Stimulated activated CD8-positive, alpha-beta memory T cell treated with anti-CD3 and anti-CD28 coated beads, Interleukin-4, amount 100 ng/mL, for 24 hours (primary cell): ENCODE measurements at regions not wholly inside any gene's neighbourhood (a gene's known extent, or its start where the extent isn't known, plus 50 kb on each side); places are given as distances from the start of the nearest gene placed in this dataset.

Experiments
- DNase-seq: peaks from one replicate; pipeline ENCODE4 v3.0.0-alpha.2; 2020; ENCODE audit warnings: low read depth

GRCh38 chr4:179441596-179441995, 1999.4 kb upstream of the AGA start:
- DNase-seq, result no peak

DNA sequence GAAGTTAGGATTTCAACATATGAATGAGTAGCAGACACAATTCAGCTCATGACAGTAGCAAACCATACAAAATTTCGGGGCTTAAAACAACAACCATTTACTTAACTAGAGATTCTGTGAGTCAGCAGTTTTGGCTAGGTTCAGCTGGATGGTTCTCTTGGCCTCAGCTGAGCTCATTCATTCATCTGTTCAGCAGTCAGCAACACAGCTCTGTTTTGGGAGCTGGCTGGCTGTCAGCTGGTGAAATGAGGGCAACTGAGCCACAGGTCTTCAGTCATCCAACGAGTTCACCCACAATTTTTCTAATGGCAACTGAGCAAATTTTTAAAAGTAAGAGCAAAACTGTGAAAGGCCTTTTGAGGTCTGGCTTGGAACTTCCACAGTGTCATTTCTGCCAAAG, 2005.1 kb upstream of the AGA start:
- no peak for DNase-seq

GRCh38 chr4:179465131-179465797, 2023.0 kb upstream of the AGA start:
- no peak for DNase-seq

DNA sequence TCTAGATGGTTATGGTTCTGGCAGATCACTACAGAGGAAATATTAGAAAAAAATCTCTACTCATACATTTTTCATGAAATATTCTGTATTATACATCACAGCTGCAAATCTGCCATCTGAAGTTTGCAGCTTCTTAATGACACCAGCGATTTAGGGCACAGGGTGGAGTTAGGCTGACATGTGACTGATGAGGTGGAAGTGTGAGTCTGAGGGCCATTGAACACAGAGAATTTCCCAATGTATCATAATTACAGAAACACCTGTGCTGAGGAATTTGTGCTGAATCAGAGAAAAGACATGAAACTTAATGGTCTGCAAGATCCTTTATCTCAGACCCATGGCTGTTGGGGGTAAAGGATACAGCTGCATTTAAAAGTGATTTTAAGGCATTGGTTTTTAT, 2025.6 kb upstream of the AGA start:
- no peak for DNase-seq

DNA sequence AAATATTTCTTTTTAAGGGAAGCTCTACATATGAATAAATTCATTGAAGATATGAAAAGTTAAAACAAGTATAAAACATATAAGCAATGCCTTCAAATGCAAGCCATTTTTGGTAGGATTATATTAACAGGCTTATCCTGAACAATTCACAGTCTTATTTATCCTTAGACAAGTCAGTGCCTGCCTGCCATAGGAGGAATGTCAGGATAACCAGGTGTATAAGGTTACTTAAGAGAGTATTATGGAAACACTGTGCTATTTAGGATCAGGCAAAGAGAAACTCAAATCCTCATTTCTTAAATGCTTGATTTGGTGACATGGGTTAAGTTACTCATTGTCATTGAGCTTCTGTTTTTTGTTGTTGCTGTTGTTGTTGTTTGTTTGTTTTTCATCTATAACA, 2029.9 kb upstream of the AGA start:
- no peak for DNase-seq

- DNase-seq, result no peak
Measured at GRCh38 chr4:179478608-179479007, 2036.4 kb upstream of the AGA start.

GRCh38 chr4:179485781-179486180, 2043.5 kb upstream of the AGA start:
- DNase-seq, result no peak

- DNase-seq, result no peak
Measured at GRCh38 chr4:179486570-179487335, 2044.5 kb upstream of the AGA start.

GRCh38 chr4:179492260-179493080, 2050.2 kb upstream of the AGA start:
- no peak for DNase-seq

- no peak for DNase-seq
Measured at GRCh38 chr4:179503976-179504375, 2061.7 kb upstream of the AGA start.

- no peak for DNase-seq
Measured at GRCh38 chr4:179509489-179509888, 2067.3 kb upstream of the AGA start.

DNA sequence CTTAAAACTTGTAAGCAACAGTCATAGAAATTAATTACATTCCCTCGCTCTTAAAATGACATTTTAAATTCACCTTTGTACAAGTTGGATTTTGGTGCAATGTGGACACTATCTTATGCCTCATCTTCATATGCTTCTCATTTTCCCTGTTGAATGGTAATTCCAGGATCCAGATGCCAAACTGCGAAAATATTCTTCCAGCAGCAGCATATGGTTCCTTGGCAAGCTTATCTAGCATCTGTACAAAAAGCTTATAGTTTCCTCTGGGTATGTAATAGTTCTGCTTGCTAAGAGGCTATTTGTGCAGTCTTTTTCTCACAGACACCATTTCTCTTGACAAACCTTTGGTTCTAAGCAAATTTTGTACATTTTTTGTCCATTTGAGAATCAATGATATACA, 2079.7 kb upstream of the AGA start:
- no peak for DNase-seq

GRCh38 chr4:179530958-179531357, 2088.7 kb upstream of the AGA start:
- DNase-seq, result no peak

GRCh38 chr4:179536694-179537093, 2094.5 kb upstream of the AGA start:
- DNase-seq, result no peak

GRCh38 chr4:179539641-179540040, 2097.4 kb upstream of the AGA start:
- DNase-seq, result no peak

DNA sequence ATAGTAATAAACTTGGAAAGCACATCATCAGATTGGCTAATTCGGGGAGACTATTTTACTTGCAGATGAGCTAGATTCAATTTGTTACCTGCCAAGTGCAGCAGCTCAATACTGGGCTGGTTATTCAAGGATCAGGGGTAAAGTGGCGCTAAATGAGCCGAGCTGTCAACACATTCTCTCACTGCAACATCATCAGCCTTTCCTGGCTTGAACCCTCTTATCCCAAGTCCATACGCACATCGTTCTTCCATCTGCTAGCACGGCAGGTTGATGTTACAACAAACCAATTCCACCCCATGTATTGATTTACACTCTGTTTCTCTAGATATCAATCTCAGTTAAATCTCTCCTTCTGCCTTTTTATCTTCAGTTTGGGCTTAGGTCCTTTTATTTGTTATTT, 2101.5 kb upstream of the AGA start:
- no peak for DNase-seq

DNA sequence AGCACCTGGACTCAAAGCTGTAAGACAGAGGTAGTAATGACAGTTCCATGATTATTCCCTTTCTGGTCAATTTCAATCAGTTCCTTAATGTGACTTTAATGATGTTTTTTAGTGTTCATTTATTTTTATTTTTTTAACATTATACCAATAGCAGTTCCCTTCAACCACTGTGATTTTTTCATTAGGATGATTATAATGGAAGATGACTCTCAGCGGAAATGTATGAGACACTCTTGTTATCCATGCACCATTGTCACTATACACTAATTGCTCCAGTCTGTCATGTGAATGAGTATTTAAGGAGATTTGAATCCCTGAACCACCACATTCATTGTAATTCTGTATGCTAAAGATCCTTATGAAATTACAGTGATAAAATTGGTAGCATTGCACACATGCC, 2102.3 kb upstream of the AGA start:
- no peak for DNase-seq

GRCh38 chr4:179552131-179552530, 2109.9 kb upstream of the AGA start:
- no peak for DNase-seq

- no peak for DNase-seq
Measured at GRCh38 chr4:179563741-179564140, 2121.5 kb upstream of the AGA start.

GRCh38 chr4:179569549-179569948, 2127.3 kb upstream of the AGA start:
- DNase-seq, result no peak

- DNase-seq, result no peak
Measured at GRCh38 chr4:179582164-179582905, 2140.1 kb upstream of the AGA start.

DNA sequence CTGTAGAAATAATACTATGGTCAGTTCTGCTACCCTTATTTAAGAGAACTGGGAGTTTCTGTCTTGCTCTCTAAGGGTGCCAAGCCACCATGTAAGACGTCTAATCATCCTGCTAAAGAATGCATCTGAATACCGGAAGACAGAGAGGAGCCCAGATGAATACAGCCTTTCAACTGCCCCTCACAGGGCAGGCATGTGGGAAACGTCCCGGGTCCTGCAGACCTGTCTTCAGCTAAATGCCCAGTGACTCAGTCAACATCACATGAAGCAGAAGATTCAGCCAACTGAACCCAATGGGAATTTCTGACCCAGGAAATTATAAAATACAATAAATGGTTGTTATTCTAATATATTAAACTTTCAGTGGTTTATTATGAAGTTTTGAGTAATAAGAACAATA, 2141.0 kb upstream of the AGA start:
- no peak for DNase-seq
